Endothelial cell of umbilical vein (primary cell): ENCODE measurements at regions not wholly inside any gene's neighbourhood (a gene's known extent, or its start where the extent isn't known, plus 50 kb on each side); places are given as distances from the start of the nearest gene placed in this dataset.

Experiments
- BruUV-seq: library from RNA; stranded (reverse); fragments of 400-500 nt; replicated peaks from 2 replicates; lab custom pipeline; 2021; lab: Mats Ljungman, UMichigan
- CTCF ChIA-PET: fragments of 300-600, 350-600 bp; sonication (Branson Sonifier 250); formaldehyde crosslinking; loops from one replicate; lab custom pipeline; 2021; ENCODE audit warnings: antibody characterized with exemption, inconsistent platforms; lab: Charles Lee
- POLR2A ChIA-PET: fragments of 300-600, 350-600 bp; sonication (Branson Sonifier 250); formaldehyde crosslinking; loops from one replicate; lab custom pipeline; 2021; ENCODE audit warnings: antibody characterized with exemption, inconsistent platforms; lab: Charles Lee
- DNase-seq: peaks from one replicate; pipeline ENCODE4 v3.0.0-alpha.2; 2011; ENCODE audit warnings: low read depth, low spot score
- FAIRE-seq: peaks from 2 replicates; lab custom pipeline; 2011; peaks lifted over from hg19 to GRCh38; lab: Jason Lieb, UNC
- H2AFZ ChIP-seq: 2 replicates; pipeline ENCODE4 v1.6.0; 2012; ENCODE audit warnings: low read depth, low read length, control low read depth, inconsistent platforms
- H3K27ac ChIP-seq: 2 replicates; pipeline ENCODE4 v1.5.1; 2011; ENCODE audit warnings: low read depth, mild to moderate bottlenecking, control low read depth, low read length, moderate library complexity; ENCODE audit not compliant: insufficient read depth
- H3K27me3 ChIP-seq, 2 experiments: 2 replicates each; pipeline versions ENCODE4 v1.6.0 to v1.6.1; 2011; ENCODE audit warnings: low read length in 2 of 2, mixed read lengths in 1 of 2; ENCODE audit not compliant: control insufficient read depth in 2 of 2, insufficient read depth in 2 of 2
- H3K36me3 ChIP-seq, 2 experiments: 2 replicates in 1 of 2; 3 replicates in 1 of 2; pipeline ENCODE4 v1.5.1; 2011; ENCODE audit warnings: low read length in 2 of 2, mild to moderate bottlenecking in 1 of 2, moderate library complexity in 1 of 2; ENCODE audit not compliant: control insufficient read depth in 2 of 2, insufficient read depth in 2 of 2; ENCODE audit errors: extremely low read depth in 1 of 2
- H3K4me1 ChIP-seq: 3 replicates; pipeline ENCODE4 v1.5.1; 2011; ENCODE audit warnings: mild to moderate bottlenecking, low read length; ENCODE audit not compliant: control insufficient read depth, insufficient read depth; ENCODE audit errors: extremely low read depth
- H3K4me2 ChIP-seq: 2 replicates; pipeline ENCODE4 v1.6.1; 2011; ENCODE audit warnings: low read length, control low read depth, mixed read lengths; ENCODE audit not compliant: insufficient read depth
- H3K4me3 ChIP-seq, 3 experiments: fragments of 200-600 bp in 1 of 3; sonication (generic), shearing (Covaris generic) in 1 of 3; replicated peaks in 1 of 3; 2 replicates each; pipeline ENCODE4 v1.5.1; 2011 to 2016; ENCODE audit warnings: control low read depth in 3 of 3, low read length in 3 of 3, mild to moderate bottlenecking in 2 of 3, inconsistent platforms in 1 of 3, low read depth in 1 of 3, moderate library complexity in 1 of 3; ENCODE audit not compliant: insufficient read depth in 1 of 3
- H3K79me2 ChIP-seq: 2 replicates; pipeline ENCODE4 v1.6.0; 2012; ENCODE audit warnings: low read length, inconsistent platforms; ENCODE audit not compliant: control insufficient read depth, insufficient read depth
- H3K9ac ChIP-seq: replicated peaks from 2 replicates; pipeline ENCODE3; 2011; ENCODE audit warnings: low read length, control low read depth; ENCODE audit not compliant: insufficient read depth; ENCODE audit errors: extremely low read depth
- H3K9me1 ChIP-seq: replicated peaks from 3 replicates; pipeline ENCODE4 v1.6.0; 2011; ENCODE audit warnings: mild to moderate bottlenecking, low read length; ENCODE audit not compliant: control insufficient read depth, insufficient read depth; ENCODE audit errors: extremely low read depth
- H3K9me3 ChIP-seq: replicated peaks from 2 replicates; pipeline ENCODE4 v1.5.1; 2012; ENCODE audit warnings: low read length, inconsistent platforms; ENCODE audit not compliant: control insufficient read depth, insufficient read depth
- H4K20me1 ChIP-seq: replicated peaks from 2 replicates; pipeline ENCODE3; 2011; ENCODE audit warnings: mild to moderate bottlenecking, low read length; ENCODE audit not compliant: control insufficient read depth, insufficient read depth; ENCODE audit errors: extremely low read depth
- CTCF ChIP-seq, 2 donors: IDR thresholded peaks; 1 replicate in 1 of 2; 2 replicates in 1 of 2; pipeline ENCODE4 v1.5.1; 2011; ENCODE audit warnings: low read length in 2 of 2, mild to moderate bottlenecking in 2 of 2, moderate library complexity in 2 of 2, control low read depth in 1 of 2, inconsistent platforms in 1 of 2, low read depth in 1 of 2; ENCODE audit not compliant: insufficient read depth in 1 of 2; ENCODE audit errors: extremely low read depth in 1 of 2
- EZH2 ChIP-seq: IDR thresholded peaks from 2 replicates; pipeline ENCODE4 v1.6.1; 2012; ENCODE audit warnings: borderline replicate concordance, low read depth, mild to moderate bottlenecking, moderate library complexity, low read length, inconsistent platforms; ENCODE audit not compliant: severe bottlenecking
- FOS ChIP-seq: IDR thresholded peaks from 2 replicates; pipeline ENCODE4 v1.6.1; 2011; ENCODE audit warnings: mild to moderate bottlenecking, low read length, moderate library complexity, borderline replicate concordance; ENCODE audit not compliant: insufficient read depth
- GATA2 ChIP-seq: IDR thresholded peaks from 2 replicates; pipeline ENCODE4 v1.7.0; 2011; ENCODE audit warnings: low read depth, mild to moderate bottlenecking, moderate library complexity, mixed read lengths, low read length; ENCODE audit not compliant: insufficient read length, insufficient read depth
- JUN ChIP-seq: IDR thresholded peaks from 2 replicates; pipeline ENCODE4 v1.6.1; 2011; ENCODE audit warnings: borderline replicate concordance, low read depth; ENCODE audit not compliant: insufficient read length, insufficient read depth
- MAX ChIP-seq: IDR thresholded peaks from 2 replicates; pipeline ENCODE4 v1.6.1; 2011; ENCODE audit not compliant: insufficient read depth, insufficient read length
- MYC ChIP-seq: IDR thresholded peaks from one replicate; pipeline ENCODE4 v1.6.1; 2011; ENCODE audit warnings: mild to moderate bottlenecking, low read depth, low read length
- POLR2A ChIP-seq: IDR thresholded peaks from 2 replicates; pipeline ENCODE4 v1.6.1; 2012; ENCODE audit warnings: low read depth, mild to moderate bottlenecking, control low read depth, low read length
- POLR2AphosphoS5 ChIP-seq: IDR thresholded peaks from 2 replicates; pipeline ENCODE4 v1.6.1; 2012; ENCODE audit warnings: low read depth, mild to moderate bottlenecking, control low read depth, low read length, moderate library complexity; ENCODE audit not compliant: insufficient read depth
- dilution Hi-C: fragments of 300-500 bp; cut with MboI; formaldehyde crosslinking; loops from one replicate; pipeline ENCODE4 v1.15.0; 2019; ENCODE audit warnings: low sequenced_read_pairs; ENCODE audit not compliant: extremely low pct_ligation_motif_present
- intact Hi-C: fragments of 100-400 bp; cut with micrococcal nuclease; formaldehyde crosslinking; loops from one replicate; pipeline ENCODE4 v1.10.0; 2022

GRCh38 chr19:31220540-31220939 is 128.7 kb downstream of the TSHZ3 start:
- H3K9ac ChIP-seq = no peak overlapping the region
- TF ChIP-seq GATA2 (no peak), MAX (no peak), FOS (no peak), JUN (no peak), EZH2 (no peak), POLR2AphosphoS5 (no peak), CTCF (IDR thresholded peaks at IDR 0.05; ENCODE audit: extremely low read depth in 1 of 2, insufficient read depth in 1 of 2, low read depth in 1 of 2, low read length in 2 of 2) (no peak), MYC (no peak), POLR2A (no peak)
- no peak overlapping the region for H3K27ac ChIP-seq
- no peak overlapping the region for H3K4me2 ChIP-seq
- intact Hi-C loops = no loop called here
- no peaks in the 10 kb centered on the region for H3K9me1 ChIP-seq
- H3K4me1 ChIP-seq = no peaks in the 10 kb centered on the region
- dilution Hi-C loops = no loop called here
- FAIRE-seq (no peak), DNase-seq (no peak)
- H3K4me3 ChIP-seq = no peak overlapping the region
- no peaks in the 10 kb centered on the region for H3K79me2 ChIP-seq
- H3K27me3 ChIP-seq = no peaks in the 10 kb centered on the region
- H2AFZ ChIP-seq = no peak overlapping the region
- no peaks in the 10 kb centered on the region for H4K20me1 ChIP-seq
- no TSS peak for BruUV-seq
- no peaks in the 10 kb centered on the region for H3K9me3 ChIP-seq
- no peaks in the 10 kb centered on the region for H3K36me3 ChIP-seq
- CTCF ChIA-PET = no interaction called here
- POLR2A ChIA-PET = no interaction called here
